ENCODE measurements at regions not wholly inside any gene's neighbourhood (a gene's known extent, or its start where the extent isn't known, plus 50 kb on each side); places are given as distances from the start of the nearest gene placed in this dataset.

GRCh38 chr1:239897458-239897857 lies 194.2 kb upstream of the FMN2 start:
- TF ChIP-seq CTCF (IDR thresholded peaks at IDR 0.05) (no peak), POLR2A (IDR thresholded peaks at IDR 0.05) (no peak)
